Mesendoderm (in vitro differentiated cells): ENCODE measurements at regions not wholly inside any gene's neighbourhood (a gene's known extent, or its start where the extent isn't known, plus 50 kb on each side); places are given as distances from the start of the nearest gene placed in this dataset.

Experiments
- DNase-seq: peaks from one replicate; pipeline ENCODE4 v3.0.0; 2013
- H2AK5ac ChIP-seq: 2 replicates; pipeline ENCODE4 v1.6.1; 2013; ENCODE audit warnings: low read length, inconsistent platforms
- H2BK120ac ChIP-seq: 2 replicates; pipeline ENCODE4 v1.6.1; 2013; ENCODE audit warnings: low read depth, mild to moderate bottlenecking, low read length, moderate library complexity, mixed read lengths
- H2BK15ac ChIP-seq: replicated peaks from 2 replicates; pipeline ENCODE4 v1.6.1; 2013; ENCODE audit warnings: low read depth, mild to moderate bottlenecking, moderate library complexity
- H2BK5ac ChIP-seq: 2 replicates; pipeline ENCODE4 v1.6.1; 2013; ENCODE audit warnings: low read length, inconsistent platforms
- H3K18ac ChIP-seq: 2 replicates; pipeline ENCODE4 v1.6.1; 2013; ENCODE audit warnings: mild to moderate bottlenecking, low read length, mixed read lengths
- H3K23ac ChIP-seq: one replicate; pipeline ENCODE4 v1.6.1; 2013; ENCODE audit warnings: low read length
- H3K27ac ChIP-seq: 2 replicates; pipeline ENCODE4 v1.5.1; 2013; ENCODE audit warnings: low read depth, mild to moderate bottlenecking, inconsistent platforms, low read length, moderate library complexity
- H3K27me3 ChIP-seq: 2 replicates; pipeline ENCODE4 v1.6.1; 2013; ENCODE audit warnings: low read length, control low read depth, mild to moderate bottlenecking, inconsistent platforms; ENCODE audit not compliant: insufficient read depth, poor library complexity
- H3K36me3 ChIP-seq: 2 replicates; pipeline ENCODE4 v1.6.1; 2013; ENCODE audit warnings: low read length, inconsistent platforms; ENCODE audit not compliant: control insufficient read depth, insufficient read depth
- H3K4ac ChIP-seq: one replicate; pipeline ENCODE4 v1.6.1; 2013; ENCODE audit warnings: low read depth, mild to moderate bottlenecking, low read length, moderate library complexity
- H3K4me1 ChIP-seq: 2 replicates; pipeline ENCODE4 v1.6.1; 2013; ENCODE audit warnings: low read depth, low read length, inconsistent platforms; ENCODE audit not compliant: control insufficient read depth
- H3K4me2 ChIP-seq: 2 replicates; pipeline ENCODE4 v1.6.1; 2013; ENCODE audit warnings: low read length
- H3K4me3 ChIP-seq: 2 replicates; pipeline ENCODE4 v1.5.1; 2013; ENCODE audit warnings: mild to moderate bottlenecking, low read length
- H3K56ac ChIP-seq: one replicate; pipeline ENCODE4 v1.6.1; 2013; ENCODE audit warnings: low read length
- H3K79me1 ChIP-seq: 2 replicates; pipeline ENCODE4 v1.6.1; 2013; ENCODE audit warnings: low read length, inconsistent platforms
- H3K79me2 ChIP-seq: 2 replicates; pipeline ENCODE4 v1.6.1; 2013; ENCODE audit warnings: mild to moderate bottlenecking, low read length; ENCODE audit not compliant: control insufficient read depth, insufficient read depth
- H3K9ac ChIP-seq: 2 replicates; pipeline ENCODE4 v1.6.1; 2013; ENCODE audit warnings: low read length, inconsistent platforms
- H4K5ac ChIP-seq: one replicate; pipeline ENCODE4 v1.6.1; 2013; ENCODE audit warnings: low read length
- H4K8ac ChIP-seq: one replicate; pipeline ENCODE4 v1.6.1; 2013; ENCODE audit warnings: low read depth, mild to moderate bottlenecking, control low read depth, low read length, moderate library complexity
- WGBS: extraction: QIAGEN DNeasy Blood & Tissue Kit; methylation state at CpG from one replicate; pipeline ENCODE4 v1.1.7; 2013; ENCODE audit warnings: low lambda C conversion rate, missing lambda C conversion rate; ENCODE audit not compliant: insufficient coverage; ENCODE audit errors: extremely low coverage; 5-methylcytosine and 5-hydroxymethylcytosine counted together

DNA sequence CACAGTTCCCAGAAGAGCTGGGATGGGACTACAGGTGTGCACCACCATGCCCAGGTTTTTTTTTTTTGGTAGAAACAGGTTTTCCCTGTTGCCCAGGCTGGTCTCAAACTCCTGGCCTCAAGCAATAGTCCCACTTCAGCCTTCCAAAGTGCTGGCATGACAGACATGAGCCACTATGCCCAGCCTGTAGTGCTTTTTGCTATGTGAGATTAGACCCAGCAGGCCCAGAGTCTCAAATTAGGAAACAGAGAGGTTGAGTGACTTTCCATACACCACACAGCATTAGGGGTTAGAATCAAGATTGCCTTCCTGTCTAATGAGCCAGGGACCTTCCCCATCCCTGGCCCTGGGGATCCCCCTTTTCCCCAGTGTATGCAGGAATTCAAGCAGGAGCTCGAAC is 90.8 kb upstream of the KCTD7 start:
- no peaks in the 10 kb centered on the region for H3K79me2 ChIP-seq
- H3K4ac ChIP-seq: no peak overlapping the region
- H3K23ac ChIP-seq: no peak overlapping the region
- no peak overlapping the region for H3K4me3 ChIP-seq
- no peak overlapping the region for H3K56ac ChIP-seq
- no peaks in the 10 kb centered on the region for H3K36me3 ChIP-seq
- no peak for DNase-seq
- H3K9ac ChIP-seq: no peak overlapping the region
- no peak overlapping the region for H3K18ac ChIP-seq
- H2BK5ac ChIP-seq: no peak overlapping the region
- H2BK15ac ChIP-seq: no peak overlapping the region
- no CpG with 5 or more reads among the region's 1 CpG for WGBS
- H3K4me1 ChIP-seq: no peaks in the 10 kb centered on the region
- no peaks in the 10 kb centered on the region for H3K79me1 ChIP-seq
- no peak overlapping the region for H2AK5ac ChIP-seq
- H3K4me2 ChIP-seq: no peak overlapping the region
- H4K5ac ChIP-seq: no peak overlapping the region
- H3K27ac ChIP-seq: no peak overlapping the region
- no peak overlapping the region for H2BK120ac ChIP-seq
- H4K8ac ChIP-seq: no peak overlapping the region
- no peaks in the 10 kb centered on the region for H3K27me3 ChIP-seq

DNA sequence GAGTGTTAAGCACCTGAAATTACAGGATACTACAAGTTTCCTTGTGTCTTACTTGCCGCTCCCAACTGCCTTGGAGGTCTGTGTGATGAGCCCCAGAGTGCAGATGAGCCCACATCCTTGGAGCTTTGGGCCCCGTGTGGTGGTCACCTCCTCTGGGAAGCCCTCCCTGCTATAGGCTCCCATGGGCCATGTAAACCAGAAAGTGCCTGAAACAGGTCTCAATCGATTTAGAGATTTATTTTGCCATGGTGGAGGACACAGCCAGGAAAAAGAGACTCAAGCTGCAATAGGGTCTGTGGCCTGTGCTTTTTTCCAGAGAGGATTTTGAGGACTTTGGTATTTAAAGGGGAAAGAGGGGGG is 89.4 kb upstream of the KCTD7 start:
- H3K36me3 ChIP-seq: no peaks in the 10 kb centered on the region
- no peak overlapping the region for H4K8ac ChIP-seq
- no CpG with 5 or more reads among the region's 3 CpGs for WGBS
- H3K4me2 ChIP-seq: no peak overlapping the region
- H4K5ac ChIP-seq: no peak overlapping the region
- no peak overlapping the region for H3K9ac ChIP-seq
- H2BK15ac ChIP-seq: no peak overlapping the region
- no peaks in the 10 kb centered on the region for H3K79me2 ChIP-seq
- H3K79me1 ChIP-seq: no peaks in the 10 kb centered on the region
- DNase-seq: no peak
- no peak overlapping the region for H3K27ac ChIP-seq
- H3K18ac ChIP-seq: no peak overlapping the region
- H3K4me1 ChIP-seq: no peaks in the 10 kb centered on the region
- H2BK120ac ChIP-seq: no peak overlapping the region
- no peak overlapping the region for H3K23ac ChIP-seq
- H3K4me3 ChIP-seq: no peak overlapping the region
- H3K56ac ChIP-seq: no peak overlapping the region
- H3K4ac ChIP-seq: no peak overlapping the region
- no peak overlapping the region for H2AK5ac ChIP-seq
- H2BK5ac ChIP-seq: no peak overlapping the region
- H3K27me3 ChIP-seq: no peaks in the 10 kb centered on the region

DNA sequence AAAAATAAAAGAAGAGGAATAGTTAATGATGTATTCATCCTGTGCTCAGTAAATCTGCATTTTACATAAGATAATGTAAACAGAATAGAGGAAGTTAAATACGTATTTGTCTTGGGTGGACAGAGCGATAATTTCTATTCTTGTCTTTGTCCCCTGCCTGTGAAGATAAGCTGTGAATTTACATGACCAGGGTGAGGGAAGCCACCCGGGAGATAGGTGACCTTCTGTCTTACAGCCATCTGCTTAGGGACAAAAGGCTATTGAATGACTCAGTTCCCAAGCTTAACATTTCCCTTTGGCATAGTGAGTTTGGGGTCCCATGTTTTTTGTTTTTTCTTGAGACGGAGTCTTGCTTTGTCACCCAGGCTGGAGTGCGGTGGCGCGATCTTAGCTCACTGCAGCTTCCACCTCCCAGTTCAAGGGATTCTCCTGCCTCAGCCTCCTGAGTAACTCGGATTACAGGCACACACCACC is 88.7 kb upstream of the KCTD7 start:
- no peak for DNase-seq
- Histone ChIP-seq H3K79me1 (no peaks in the 10 kb centered on the region), H2AK5ac (no peak overlapping the region), H3K79me2 (no peaks in the 10 kb centered on the region), H3K9ac (no peak overlapping the region), H2BK15ac (no peak overlapping the region), H3K18ac (no peak overlapping the region), H2BK5ac (no peak overlapping the region), H3K27me3 (no peaks in the 10 kb centered on the region), H3K4me2 (no peak overlapping the region), H4K8ac (no peak overlapping the region), H3K4me1 (no peaks in the 10 kb centered on the region), H3K27ac (no peak overlapping the region), H3K23ac (no peak overlapping the region), H4K5ac (no peak overlapping the region), H3K56ac (no peak overlapping the region), H3K36me3 (peaks cover 2% of the 10 kb centered on the region), H2BK120ac (no peak overlapping the region), H3K4ac (no peak overlapping the region), H3K4me3 (no peak overlapping the region)
- no CpG with 5 or more reads among the region's 8 CpGs for WGBS

DNA sequence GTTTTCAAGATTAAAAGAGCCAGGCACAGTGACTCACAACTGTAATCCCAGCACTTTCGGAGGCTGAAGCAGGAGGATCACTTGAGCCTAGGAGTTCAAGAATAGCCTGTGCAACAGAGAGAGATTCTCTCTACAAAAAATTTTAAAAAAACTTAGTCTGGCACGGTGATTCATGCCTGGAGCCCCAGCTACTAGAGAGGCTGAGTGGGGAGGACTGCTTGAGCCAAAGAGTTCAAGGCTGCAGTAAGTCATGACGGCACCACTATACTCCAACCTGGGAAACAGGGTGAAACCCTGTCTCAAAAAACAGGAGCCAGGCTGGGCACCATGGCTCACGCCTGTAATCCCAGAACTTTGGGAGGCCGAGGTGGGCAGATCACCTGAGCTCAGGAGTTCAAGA is 86.6 kb upstream of the KCTD7 start:
- H2AK5ac ChIP-seq: no peak overlapping the region
- H3K27ac ChIP-seq: no peak overlapping the region

DNA sequence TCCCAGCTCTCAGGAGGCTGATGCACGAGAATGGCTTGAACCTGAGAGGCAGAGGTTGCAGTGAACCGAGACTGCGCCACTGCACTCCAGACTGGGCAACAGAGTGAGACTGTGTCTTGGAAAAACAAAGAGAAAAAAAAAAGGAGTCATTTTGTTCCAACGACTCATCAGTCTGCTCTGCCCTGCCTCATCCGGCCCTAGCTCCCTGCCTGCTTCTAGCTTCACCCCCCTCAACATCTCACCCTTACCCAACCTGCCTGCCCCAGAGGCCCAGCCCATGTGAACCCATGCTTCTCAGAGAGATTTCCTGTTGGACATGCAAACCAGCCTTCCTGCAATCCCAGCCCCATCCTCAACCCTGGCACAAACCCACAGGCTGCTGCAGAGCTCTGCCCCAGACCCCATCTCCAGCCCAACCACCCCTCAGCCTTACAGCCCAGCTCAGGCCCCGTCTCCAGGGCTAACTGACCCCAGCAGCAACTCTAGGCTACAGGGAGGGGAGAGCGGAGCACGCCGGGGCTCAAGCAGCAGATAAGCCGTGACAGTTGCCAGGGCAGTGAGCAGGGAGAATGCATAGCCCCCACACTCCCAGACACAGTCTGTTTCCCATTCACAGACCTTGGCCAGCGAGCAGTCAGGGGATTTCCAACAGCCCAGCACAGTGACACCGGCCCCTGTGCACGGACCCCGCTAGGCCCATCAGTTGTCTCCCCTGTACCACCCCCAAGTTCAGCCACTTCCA is 86.0 kb upstream of the KCTD7 start:
- Histone ChIP-seq H3K18ac (no peak overlapping the region), H2AK5ac (no peak overlapping the region), H3K36me3 (peaks cover 4% of the 10 kb centered on the region), H2BK120ac (no peak overlapping the region), H3K79me1 (no peaks in the 10 kb centered on the region), H3K79me2 (no peaks in the 10 kb centered on the region), H3K23ac (no peak overlapping the region), H3K27ac (peak overlapping the region; percentile 48), H3K56ac (no peak overlapping the region), H3K4me1 (no peaks in the 10 kb centered on the region), H3K4ac (no peak overlapping the region), H3K9ac (no peak overlapping the region), H3K27me3 (no peaks in the 10 kb centered on the region), H3K4me2 (no peak overlapping the region), H4K8ac (no peak overlapping the region), H2BK15ac (no peak overlapping the region), H3K4me3 (no peak overlapping the region), H2BK5ac (no peak overlapping the region), H4K5ac (no peak overlapping the region)
- DNase-seq: peak; percentile 50
- no CpG with 5 or more reads among the region's 14 CpGs for WGBS

More for the DNA sequence above, 86.6 kb upstream of the KCTD7 start:
- Histone ChIP-seq H3K79me2 (no peaks in the 10 kb centered on the region), H3K4me3 (no peak overlapping the region), H3K18ac (no peak overlapping the region), H2BK5ac (no peak overlapping the region), H2BK120ac (no peak overlapping the region), H3K4me2 (no peak overlapping the region), H3K4ac (no peak overlapping the region), H3K36me3 (peaks cover 4% of the 10 kb centered on the region), H3K79me1 (no peaks in the 10 kb centered on the region), H3K56ac (no peak overlapping the region), H3K9ac (no peak overlapping the region), H4K8ac (no peak overlapping the region), H3K23ac (no peak overlapping the region), H3K4me1 (no peaks in the 10 kb centered on the region), H3K27me3 (no peaks in the 10 kb centered on the region), H2BK15ac (no peak overlapping the region), H4K5ac (no peak overlapping the region)
- no CpG with 5 or more reads among the region's 5 CpGs for WGBS
- DNase-seq: no peak

- no peak overlapping the region for H3K4ac ChIP-seq
- no peak overlapping the region for H3K23ac ChIP-seq
- no peaks in the 10 kb centered on the region for H3K79me2 ChIP-seq
- H3K27ac ChIP-seq: no peak overlapping the region
- no peak overlapping the region for H2BK15ac ChIP-seq
- no CpG with 5 or more reads among the region's 6 CpGs for WGBS
- no peak overlapping the region for H2AK5ac ChIP-seq
- H3K4me3 ChIP-seq: no peak overlapping the region
- H3K79me1 ChIP-seq: no peaks in the 10 kb centered on the region
- no peak overlapping the region for H2BK120ac ChIP-seq
- H3K36me3 ChIP-seq: peaks cover 15% of the 10 kb centered on the region
- no peak overlapping the region for H3K4me2 ChIP-seq
- H3K4me1 ChIP-seq: no peaks in the 10 kb centered on the region
- no peak overlapping the region for H3K18ac ChIP-seq
- H3K56ac ChIP-seq: no peak overlapping the region
- H3K9ac ChIP-seq: no peak overlapping the region
- no peak for DNase-seq
- H2BK5ac ChIP-seq: no peak overlapping the region
- no peaks in the 10 kb centered on the region for H3K27me3 ChIP-seq
- no peak overlapping the region for H4K8ac ChIP-seq
- no peak overlapping the region for H4K5ac ChIP-seq
Observed at GRCh38 chr7:66549466-66549865, 79.2 kb upstream of the KCTD7 start.
